ENCODE measurements at regions not wholly inside any gene's neighbourhood (a gene's known extent, or its start where the extent isn't known, plus 50 kb on each side); places are given as distances from the start of the nearest gene placed in this dataset.

DNA sequence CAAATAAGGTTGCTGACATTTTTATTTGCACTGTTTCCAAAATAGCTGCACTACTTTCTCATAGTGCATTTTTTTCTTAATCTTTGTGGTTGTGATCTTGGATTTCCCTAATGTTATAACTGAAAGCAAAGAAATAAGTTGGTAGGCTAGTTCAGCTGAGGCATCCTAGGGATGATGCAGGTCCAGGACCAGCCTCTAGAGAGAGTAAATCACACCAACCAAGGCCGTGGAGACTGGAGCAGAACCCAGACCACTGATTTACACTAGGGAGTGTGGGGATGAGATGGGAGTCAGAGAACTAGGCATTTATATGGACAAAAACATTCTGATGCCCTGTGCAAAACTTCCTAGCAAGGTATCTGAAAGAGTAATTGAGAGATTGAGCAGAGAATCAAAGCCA is 104.5 kb downstream of the URB2 start:
- TF ChIP-seq, protein P1, sequence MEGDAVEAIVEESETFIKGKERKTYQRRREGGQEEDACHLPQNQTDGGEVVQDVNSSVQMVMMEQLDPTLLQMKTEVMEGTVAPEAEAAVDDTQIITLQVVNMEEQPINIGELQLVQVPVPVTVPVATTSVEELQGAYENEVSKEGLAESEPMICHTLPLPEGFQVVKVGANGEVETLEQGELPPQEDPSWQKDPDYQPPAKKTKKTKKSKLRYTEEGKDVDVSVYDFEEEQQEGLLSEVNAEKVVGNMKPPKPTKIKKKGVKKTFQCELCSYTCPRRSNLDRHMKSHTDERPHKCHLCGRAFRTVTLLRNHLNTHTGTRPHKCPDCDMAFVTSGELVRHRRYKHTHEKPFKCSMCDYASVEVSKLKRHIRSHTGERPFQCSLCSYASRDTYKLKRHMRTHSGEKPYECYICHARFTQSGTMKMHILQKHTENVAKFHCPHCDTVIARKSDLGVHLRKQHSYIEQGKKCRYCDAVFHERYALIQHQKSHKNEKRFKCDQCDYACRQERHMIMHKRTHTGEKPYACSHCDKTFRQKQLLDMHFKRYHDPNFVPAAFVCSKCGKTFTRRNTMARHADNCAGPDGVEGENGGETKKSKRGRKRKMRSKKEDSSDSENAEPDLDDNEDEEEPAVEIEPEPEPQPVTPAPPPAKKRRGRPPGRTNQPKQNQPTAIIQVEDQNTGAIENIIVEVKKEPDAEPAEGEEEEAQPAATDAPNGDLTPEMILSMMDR (conservative IDR thresholded peaks at IDR 0.05 in 1 of 2, IDR thresholded peaks at IDR 0.05 in 1 of 2; ENCODE audit: extremely low read depth in 1 of 2, insufficient read depth in 1 of 2, low read depth in 1 of 2, low read length in 2 of 2): no peak
- TF ChIP-seq EZH2 (IDR thresholded peaks at IDR 0.05; ENCODE audit: borderline replicate concordance, low read length): no peak
